Effector memory CD8-positive, alpha-beta T cell (primary cell): ENCODE measurements at regions not wholly inside any gene's neighbourhood (a gene's known extent, or its start where the extent isn't known, plus 50 kb on each side); places are given as distances from the start of the nearest gene placed in this dataset.

ENCODE experiments used
- ATAC-seq: fragments of 150-1000 bp; cut with Tn5 transposase; replicated peaks from 2 replicates; pipeline ENCODE4 v1.10.0; 2021; ENCODE audit warnings: mild to moderate bottlenecking, moderate library complexity
- DNase-seq, 3 experiments: peaks; one replicate each; pipeline ENCODE4 v3.0.0; 2021
- H3K27ac Mint-ChIP-seq, 2 donors: one replicate each; pipeline ENCODE4 v1.8.0; 2022; ENCODE audit warnings: mild to moderate bottlenecking in 2 of 2, mixed read lengths in 2 of 2, moderate library complexity in 2 of 2
- H3K27me3 Mint-ChIP-seq, 2 donors: one replicate each; pipeline ENCODE4 v1.8.0; 2022; ENCODE audit warnings: mixed read lengths in 2 of 2
- H3K36me3 Mint-ChIP-seq: one replicate; pipeline ENCODE4 v1.8.0; 2022; ENCODE audit warnings: mild to moderate bottlenecking, moderate library complexity, mixed read lengths; ENCODE audit not compliant: insufficient read depth
- H3K4me1 Mint-ChIP-seq, 2 donors: one replicate each; pipeline ENCODE4 v1.8.0; 2022; ENCODE audit warnings: low read depth in 2 of 2, mixed read lengths in 2 of 2
- H3K4me3 Mint-ChIP-seq, 2 donors: one replicate each; pipeline ENCODE4 v1.8.0; 2022; ENCODE audit warnings: mild to moderate bottlenecking in 2 of 2, mixed read lengths in 2 of 2, moderate library complexity in 2 of 2
- H3K9me3 Mint-ChIP-seq, 2 donors: one replicate each; pipeline ENCODE4 v1.8.0; 2022; ENCODE audit warnings: mixed read lengths in 2 of 2

GRCh38 chr12:16756833-16757555, 151.0 kb upstream of the LMO3 start:
- DNase-seq (no peak), ATAC-seq (no peak)
- H3K27ac Mint-ChIP-seq = no peak overlapping the region
- no peaks in the 10 kb centered on the region for H3K36me3 Mint-ChIP-seq
- no peaks in the 10 kb centered on the region for H3K4me1 Mint-ChIP-seq
- peaks cover 5 to 8% of the 10 kb centered on the region in 2 donors for H3K9me3 Mint-ChIP-seq
- H3K27me3 Mint-ChIP-seq = no peaks in the 10 kb centered on the region
- H3K4me3 Mint-ChIP-seq = no peak overlapping the region

GRCh38 chr12:16730772-16731171, 124.8 kb upstream of the LMO3 start:
- H3K4me1 Mint-ChIP-seq = no peaks in the 10 kb centered on the region
- H3K36me3 Mint-ChIP-seq = no peaks in the 10 kb centered on the region
- no peaks in the 10 kb centered on the region for H3K27me3 Mint-ChIP-seq
- H3K27ac Mint-ChIP-seq = no peak overlapping the region
- no peak overlapping the region for H3K4me3 Mint-ChIP-seq
- no peak for ATAC-seq
- no peak for DNase-seq
- H3K9me3 Mint-ChIP-seq = peaks cover 0 to 4% of the 10 kb centered on the region in 2 donors

- no peak overlapping the region for H3K4me3 Mint-ChIP-seq
- no peaks in the 10 kb centered on the region for H3K27me3 Mint-ChIP-seq
- peaks cover 0 to 4% of the 10 kb centered on the region in 2 donors for H3K9me3 Mint-ChIP-seq
- H3K4me1 Mint-ChIP-seq = no peaks in the 10 kb centered on the region
- no peaks in the 10 kb centered on the region for H3K36me3 Mint-ChIP-seq
- DNase-seq (no peak), ATAC-seq (no peak)
- H3K27ac Mint-ChIP-seq = no peak overlapping the region
These were observed 120.9 kb upstream of the LMO3 start for GRCh38 chr12:16726879-16727278.

GRCh38 chr12:16719713-16720416, 113.9 kb upstream of the LMO3 start:
- no peaks in the 10 kb centered on the region for H3K27me3 Mint-ChIP-seq

GRCh38 chr12:16716928-16717327, 111.0 kb upstream of the LMO3 start:
- peaks cover 0 to 7% of the 10 kb centered on the region in 2 donors for H3K9me3 Mint-ChIP-seq
- H3K36me3 Mint-ChIP-seq = no peaks in the 10 kb centered on the region
- H3K27ac Mint-ChIP-seq = no peak overlapping the region
- DNase-seq (no peak), ATAC-seq (no peak)
- no peak overlapping the region for H3K4me3 Mint-ChIP-seq
- H3K4me1 Mint-ChIP-seq = no peaks in the 10 kb centered on the region
- H3K27me3 Mint-ChIP-seq = no peaks in the 10 kb centered on the region

More at GRCh38 chr12:16719713-16720416, 113.9 kb upstream of the LMO3 start:
- no peak for ATAC-seq
- no peak overlapping the region for H3K4me3 Mint-ChIP-seq
- no peaks in the 10 kb centered on the region for H3K36me3 Mint-ChIP-seq
- no peaks in the 10 kb centered on the region for H3K4me1 Mint-ChIP-seq
- H3K27ac Mint-ChIP-seq = no peak overlapping the region
- H3K9me3 Mint-ChIP-seq = peaks cover 0 to 7% of the 10 kb centered on the region in 2 donors
- DNase-seq = no peak

- Mint-ChIP-seq H3K4me3 (no peak overlapping the region), H3K27ac (no peak overlapping the region), H3K9me3 (peaks cover 7 to 21% of the 10 kb centered on the region in 2 donors), H3K36me3 (no peaks in the 10 kb centered on the region), H3K27me3 (no peaks in the 10 kb centered on the region), H3K4me1 (no peaks in the 10 kb centered on the region)
- no peak for ATAC-seq
- DNase-seq = no peak
These were observed 86.1 kb upstream of the LMO3 start for GRCh38 chr12:16692099-16692498.

- H3K36me3 Mint-ChIP-seq = no peaks in the 10 kb centered on the region
- peaks cover 7 to 17% of the 10 kb centered on the region in 2 donors for H3K9me3 Mint-ChIP-seq
- no peaks in the 10 kb centered on the region for H3K4me1 Mint-ChIP-seq
- ATAC-seq = no peak
- H3K27ac Mint-ChIP-seq = no peak overlapping the region
- no peaks in the 10 kb centered on the region for H3K27me3 Mint-ChIP-seq
- no peak overlapping the region for H3K4me3 Mint-ChIP-seq
- no peak for DNase-seq
These were observed 85.7 kb upstream of the LMO3 start for GRCh38 chr12:16691624-16692023.

GRCh38 chr12:16688200-16688599, 82.2 kb upstream of the LMO3 start:
- no peaks in the 10 kb centered on the region for H3K4me1 Mint-ChIP-seq

GRCh38 chr12:16685107-16685506, 79.1 kb upstream of the LMO3 start:
- H3K36me3 Mint-ChIP-seq = no peaks in the 10 kb centered on the region
- peaks cover 8 to 17% of the 10 kb centered on the region in 2 donors for H3K9me3 Mint-ChIP-seq
- no peak for DNase-seq
- H3K27ac Mint-ChIP-seq = no peak overlapping the region
- H3K4me3 Mint-ChIP-seq = no peak overlapping the region
- H3K27me3 Mint-ChIP-seq = no peaks in the 10 kb centered on the region
- no peaks in the 10 kb centered on the region for H3K4me1 Mint-ChIP-seq
- ATAC-seq = no peak

More at GRCh38 chr12:16688200-16688599, 82.2 kb upstream of the LMO3 start:
- DNase-seq = no peak
- no peaks in the 10 kb centered on the region for H3K36me3 Mint-ChIP-seq
- no peak overlapping the region for H3K27ac Mint-ChIP-seq
- no peak for ATAC-seq
- no peak overlapping the region for H3K4me3 Mint-ChIP-seq
- no peaks in the 10 kb centered on the region for H3K27me3 Mint-ChIP-seq
- H3K9me3 Mint-ChIP-seq = peaks cover 11 to 17% of the 10 kb centered on the region in 2 donors

GRCh38 chr12:16681196-16681595, 75.2 kb upstream of the LMO3 start:
- Mint-ChIP-seq H3K9me3 (peaks cover 10 to 17% of the 10 kb centered on the region in 2 donors), H3K4me1 (no peaks in the 10 kb centered on the region), H3K27ac (no peak overlapping the region), H3K27me3 (no peaks in the 10 kb centered on the region), H3K36me3 (no peaks in the 10 kb centered on the region), H3K4me3 (no peak overlapping the region)
- ATAC-seq (no peak), DNase-seq (no peak)

GRCh38 chr12:16675438-16675837, 69.5 kb upstream of the LMO3 start:
- H3K9me3 Mint-ChIP-seq = peaks cover 0 to 4% of the 10 kb centered on the region in 2 donors

GRCh38 chr12:16674885-16675284, 68.9 kb upstream of the LMO3 start:
- ATAC-seq = no peak
- no peaks in the 10 kb centered on the region for H3K27me3 Mint-ChIP-seq
- H3K4me3 Mint-ChIP-seq = no peak overlapping the region
- H3K4me1 Mint-ChIP-seq = no peaks in the 10 kb centered on the region
- no peaks in the 10 kb centered on the region for H3K36me3 Mint-ChIP-seq
- peaks cover 0 to 4% of the 10 kb centered on the region in 2 donors for H3K9me3 Mint-ChIP-seq
- no peak for DNase-seq
- no peak overlapping the region for H3K27ac Mint-ChIP-seq

More at GRCh38 chr12:16675438-16675837, 69.5 kb upstream of the LMO3 start:
- no peaks in the 10 kb centered on the region for H3K27me3 Mint-ChIP-seq
- ATAC-seq (no peak), DNase-seq (no peak)
- no peaks in the 10 kb centered on the region for H3K36me3 Mint-ChIP-seq
- no peaks in the 10 kb centered on the region for H3K4me1 Mint-ChIP-seq
- no peak overlapping the region for H3K4me3 Mint-ChIP-seq
- H3K27ac Mint-ChIP-seq = no peak overlapping the region

- Mint-ChIP-seq H3K27ac (no peak overlapping the region), H3K9me3 (peaks cover 0 to 4% of the 10 kb centered on the region in 2 donors), H3K27me3 (no peaks in the 10 kb centered on the region), H3K36me3 (no peaks in the 10 kb centered on the region), H3K4me3 (no peak overlapping the region), H3K4me1 (no peaks in the 10 kb centered on the region)
- DNase-seq (no peak), ATAC-seq (no peak)
These were observed 64.6 kb upstream of the LMO3 start for GRCh38 chr12:16670456-16671050.

- Mint-ChIP-seq H3K9me3 (peaks cover 3 to 4% of the 10 kb centered on the region in 2 donors), H3K27me3 (no peaks in the 10 kb centered on the region), H3K27ac (no peak overlapping the region), H3K36me3 (no peaks in the 10 kb centered on the region), H3K4me1 (no peaks in the 10 kb centered on the region), H3K4me3 (no peak overlapping the region)
- no peak for DNase-seq
- ATAC-seq = no peak
These were observed 63.8 kb upstream of the LMO3 start for GRCh38 chr12:16669756-16670155.
